NCI-H2196 (cell line): ENCODE measurements at regions not wholly inside any gene's neighbourhood (a gene's known extent, or its start where the extent isn't known, plus 50 kb on each side); places are given as distances from the start of the nearest gene placed in this dataset.
A peak's percentile ranks its signal among the peaks of the same experiment; 100 is the strongest.
"Not testable (repeated sequence)": the region's sequence is repeated elsewhere in the genome, so short reads cannot be mapped to it uniquely, and the experiment has no call there.

Source experiments
- DNase-seq: peaks from one replicate; lab custom pipeline; 2025; ENCODE audit not compliant: unreplicated experiment; lab: John Stamatoyannopoulos, UW

- DNase-seq = peak; percentile 48
Measured at GRCh38 chr2:147331790-147332419, 512.9 kb upstream of the ACVR2A start.

- no peak for DNase-seq
Measured at GRCh38 chr2:147330925-147331324, 513.9 kb upstream of the ACVR2A start.

GRCh38 chr2:147327613-147328012 lies 517.2 kb upstream of the ACVR2A start:
- no peak for DNase-seq

DNA sequence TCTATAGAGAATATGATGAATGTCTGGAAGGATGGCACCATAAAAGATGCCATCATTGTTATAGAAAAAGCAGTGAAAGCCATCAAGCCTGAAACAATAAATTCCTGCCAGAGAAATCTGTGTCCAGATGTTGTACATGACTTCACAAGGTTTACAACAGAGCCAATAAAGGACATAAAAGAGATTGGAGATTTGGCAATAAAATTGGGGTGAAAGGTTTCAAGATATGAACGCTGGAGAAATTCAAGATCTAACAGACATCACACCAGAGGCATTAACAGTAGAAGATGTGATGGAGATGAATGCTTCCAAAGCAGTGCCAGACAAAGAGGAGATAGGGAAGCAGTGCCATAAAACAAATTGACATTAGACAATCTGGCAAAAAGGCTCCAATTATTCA lies 518.8 kb upstream of the ACVR2A start:
- DNase-seq = no peak

DNA sequence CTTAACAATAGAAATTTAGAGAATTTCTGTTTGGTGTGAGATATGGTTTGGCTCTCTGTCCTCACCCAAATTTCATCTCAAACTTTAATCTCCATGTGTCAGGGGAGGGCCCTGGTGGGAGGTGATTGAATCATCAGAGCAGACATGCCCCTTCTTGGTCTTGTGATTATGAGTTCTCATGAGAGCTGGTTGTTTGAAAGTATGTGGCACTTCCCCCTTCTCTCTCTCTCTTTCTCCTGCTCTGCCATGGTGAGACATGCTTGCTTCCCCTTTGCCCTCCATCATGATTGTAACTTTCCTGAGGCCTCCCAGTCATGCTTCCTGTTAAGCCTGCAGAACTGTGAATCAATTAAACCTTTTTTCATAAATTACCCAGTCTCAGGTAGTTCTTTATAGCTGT lies 524.7 kb upstream of the ACVR2A start:
- DNase-seq = no peak

DNA sequence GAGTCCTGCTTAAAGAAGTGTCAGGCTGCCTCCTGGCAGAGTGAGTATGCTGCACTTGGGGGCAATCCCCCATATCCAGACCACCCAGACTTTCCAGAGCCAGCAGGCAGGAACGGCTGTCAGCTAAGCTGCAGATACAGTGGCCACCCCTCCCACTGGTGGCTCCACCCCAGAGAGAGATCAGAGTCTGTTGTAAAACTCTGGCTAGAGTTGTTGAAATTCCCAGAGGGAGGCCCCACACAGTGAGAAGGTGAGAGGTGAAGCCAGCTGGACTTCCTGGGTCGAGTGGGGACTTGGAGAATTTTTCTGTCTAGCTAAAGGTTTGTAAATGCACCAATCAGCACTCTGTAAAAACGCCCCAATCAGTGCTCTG lies 533.8 kb upstream of the ACVR2A start:
- DNase-seq = no peak

GRCh38 chr2:147310335-147311057 lies 534.3 kb upstream of the ACVR2A start:
- DNase-seq = no peak

DNA sequence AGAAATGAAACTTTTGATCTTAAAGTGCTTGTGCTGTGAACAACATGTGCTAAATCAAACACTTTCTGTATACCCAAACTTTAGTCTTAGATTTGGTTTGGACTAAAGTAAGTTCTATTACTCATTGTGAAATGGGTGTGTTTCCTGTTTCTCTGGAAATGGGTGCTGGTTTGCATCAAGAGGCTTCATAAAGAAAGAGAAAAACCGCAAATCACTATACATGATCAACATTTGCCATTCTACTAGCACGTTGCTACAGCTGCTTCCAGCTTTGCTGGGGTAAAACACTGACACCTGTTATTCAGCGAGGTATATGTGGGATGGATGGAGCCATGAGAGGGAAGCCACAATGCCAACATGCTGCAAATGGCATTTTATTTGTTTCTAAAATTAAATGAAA lies 547.0 kb upstream of the ACVR2A start:
- no peak for DNase-seq

DNA sequence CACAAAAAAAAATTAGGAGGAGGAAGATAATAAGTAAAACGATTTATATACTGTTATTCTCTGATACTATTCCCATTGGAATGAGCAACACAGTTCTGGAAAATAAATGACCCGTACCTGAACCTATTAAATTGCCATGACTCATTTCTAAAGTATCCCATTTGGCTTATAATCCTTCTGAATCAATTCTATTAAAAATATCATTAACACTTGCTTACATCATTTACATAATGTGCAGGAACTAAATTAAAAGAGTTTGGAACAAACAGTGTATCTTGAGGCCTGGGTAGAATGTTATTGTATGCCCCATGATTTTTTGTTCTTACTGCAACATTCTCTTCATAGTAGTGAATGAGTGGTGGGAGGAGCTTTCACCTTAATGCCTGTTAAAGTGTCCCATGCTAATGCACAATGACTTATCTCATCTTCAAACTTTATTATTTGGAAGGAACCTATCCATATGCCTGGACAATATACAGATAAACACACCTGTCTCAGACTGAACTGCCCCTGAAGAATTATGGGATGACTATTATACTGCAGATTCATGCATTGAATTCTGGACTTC lies 549.9 kb upstream of the ACVR2A start:
- DNase-seq = no peak

GRCh38 chr2:147293991-147294824 lies 550.6 kb upstream of the ACVR2A start:
- no peak for DNase-seq

DNA sequence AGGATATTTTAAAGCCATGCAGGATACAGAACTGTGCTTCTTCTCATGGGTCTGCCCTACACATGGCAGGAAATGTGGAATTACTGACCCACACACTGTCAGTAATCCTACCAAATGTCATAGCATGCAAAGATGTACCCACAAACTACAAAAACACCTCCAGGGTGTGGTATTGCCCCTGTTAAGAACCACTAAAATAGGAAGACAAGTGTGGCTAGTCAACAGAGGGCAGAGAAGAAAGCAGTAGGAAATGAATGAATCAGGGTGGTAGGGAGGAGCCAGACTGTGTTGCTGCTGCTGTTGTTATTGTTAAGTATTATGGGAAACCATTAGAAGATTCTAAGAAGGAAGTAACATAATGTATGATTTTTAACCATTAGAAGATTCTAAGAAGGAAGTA lies 556.7 kb upstream of the ACVR2A start:
- no peak for DNase-seq

- no peak for DNase-seq
Measured at GRCh38 chr2:147275943-147276342, 568.9 kb upstream of the ACVR2A start.

DNA sequence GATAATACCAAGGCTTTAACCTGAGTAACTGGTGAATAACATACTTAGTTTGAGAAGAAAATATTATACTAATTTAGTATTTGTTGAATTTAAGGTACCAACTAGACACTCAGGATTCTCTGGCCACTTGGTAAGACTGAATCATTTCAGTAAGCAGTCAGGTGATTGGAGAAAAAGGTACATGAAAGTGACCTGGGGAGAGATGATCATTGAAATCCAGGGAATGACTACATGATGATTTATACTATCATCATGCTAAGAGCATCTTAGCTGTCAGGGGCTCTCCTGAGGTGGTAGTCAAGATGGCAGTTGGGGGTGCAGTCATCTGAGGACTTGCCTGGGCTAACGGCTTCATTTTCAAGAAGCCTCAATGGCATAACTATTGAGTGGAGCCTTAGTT lies 571.2 kb upstream of the ACVR2A start:
- DNase-seq = no peak

DNA sequence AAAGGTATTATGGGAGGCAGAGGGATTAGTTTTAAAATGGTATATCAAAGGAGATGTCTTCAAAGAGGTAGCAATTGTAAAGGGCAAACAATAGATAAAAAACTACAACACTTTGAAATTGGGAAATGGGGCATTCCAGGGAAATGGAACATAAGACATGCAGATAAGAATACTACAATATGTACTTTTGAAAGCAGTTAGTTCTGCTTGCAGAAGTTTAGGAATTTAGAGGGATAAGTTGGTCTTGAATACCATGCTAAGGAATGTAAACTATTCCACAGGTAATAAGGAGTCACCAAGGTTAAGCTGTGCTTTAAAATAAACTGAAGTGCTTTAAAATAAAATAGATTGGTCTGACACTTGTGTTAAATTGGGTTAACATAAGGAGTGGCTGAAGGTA lies 571.7 kb upstream of the ACVR2A start:
- DNase-seq = no peak

GRCh38 chr2:147269581-147269980 lies 575.2 kb upstream of the ACVR2A start:
- not testable (repeated sequence) for DNase-seq

GRCh38 chr2:147260241-147260640 lies 584.6 kb upstream of the ACVR2A start:
- no peak for DNase-seq

- DNase-seq = peak; percentile 36
Measured at GRCh38 chr2:147255812-147256211, 589.0 kb upstream of the ACVR2A start.

- DNase-seq = no peak
Measured at GRCh38 chr2:147250652-147251356, 594.0 kb upstream of the ACVR2A start.

GRCh38 chr2:147247749-147248148 lies 597.1 kb upstream of the ACVR2A start:
- DNase-seq = no peak

- no peak for DNase-seq
Measured at GRCh38 chr2:147242445-147242844, 602.4 kb upstream of the ACVR2A start.

- no peak for DNase-seq
Measured at GRCh38 chr2:147236601-147237000, 608.2 kb upstream of the ACVR2A start.
